ENCODE measurements at regions not wholly inside any gene's neighbourhood (a gene's known extent, or its start where the extent isn't known, plus 50 kb on each side); places are given as distances from the start of the nearest gene placed in this dataset.
A peak's percentile ranks its signal among the peaks of the same experiment; 100 is the strongest.
"Not testable (repeated sequence)": the region's sequence is repeated elsewhere in the genome, so short reads cannot be mapped to it uniquely, and the experiment has no call there.

DNA sequence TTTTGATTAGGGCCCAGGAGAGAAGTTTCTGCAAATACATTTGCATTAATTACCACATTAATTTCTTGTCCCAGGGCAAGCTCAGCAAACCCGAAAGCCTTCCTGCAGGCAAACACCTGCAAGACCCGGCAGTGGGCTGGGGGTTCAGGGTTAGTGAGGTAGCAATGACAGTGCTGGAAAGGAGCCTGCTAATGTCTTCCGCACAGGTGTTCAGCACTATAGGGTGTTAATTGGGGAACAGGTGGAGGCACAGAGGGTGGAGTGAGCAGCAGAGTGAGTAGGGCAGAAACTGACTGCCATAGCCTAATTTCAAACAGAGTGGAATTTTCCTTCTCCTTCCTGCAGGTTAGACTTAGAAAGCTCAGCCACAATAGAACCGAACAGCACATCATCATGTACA lies 50.9 kb upstream of the UBASH3B start:
- no peak for DNase-seq (ENCODE audit: low spot score)

DNA sequence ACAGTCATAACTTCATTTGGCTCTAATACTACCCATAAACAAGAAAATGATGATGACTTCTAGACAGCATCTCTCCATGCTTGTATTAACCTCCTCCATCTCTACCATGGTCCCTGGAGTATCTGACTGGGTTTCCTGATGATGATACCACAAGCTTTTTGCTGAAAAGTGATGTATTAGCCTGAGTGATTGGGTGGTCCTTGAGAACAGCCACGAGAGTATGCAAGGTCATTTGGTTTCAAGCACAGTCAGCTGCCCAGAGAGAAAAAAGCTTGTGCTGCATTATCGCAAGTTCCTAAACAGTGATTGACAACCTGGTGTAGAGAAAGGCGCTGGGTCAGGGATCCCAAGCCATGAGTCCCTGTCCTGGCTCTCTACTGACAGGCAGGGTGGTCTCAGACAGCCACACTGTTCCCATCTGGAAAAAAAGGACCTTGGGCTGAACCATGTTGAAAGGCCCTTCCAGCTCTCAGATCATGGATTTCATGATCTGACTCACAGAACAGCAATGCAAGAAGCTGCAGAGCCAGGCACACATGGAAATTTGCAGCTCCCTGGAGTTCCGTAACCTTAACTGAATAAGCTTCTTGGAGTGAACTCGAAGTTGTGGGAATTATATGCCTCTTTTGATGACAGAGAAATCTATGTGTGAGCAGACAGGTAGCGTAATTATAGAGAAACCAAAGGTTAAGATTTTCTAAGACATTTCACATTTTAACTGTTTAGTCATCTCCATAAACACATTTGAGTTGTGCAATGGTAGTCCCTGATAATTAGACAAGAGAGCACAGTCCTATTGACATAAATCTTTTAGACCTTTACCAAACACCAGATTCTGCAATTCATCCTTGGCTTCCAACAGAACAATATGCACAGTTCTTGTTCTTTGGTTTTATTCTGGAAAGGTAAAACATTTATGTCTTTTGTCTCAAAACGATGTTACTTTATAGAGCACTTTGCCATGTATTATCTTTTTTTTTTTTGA lies 54.1 kb upstream of the UBASH3B start:
- DNase-seq (ENCODE audit: low spot score): no peak

DNA sequence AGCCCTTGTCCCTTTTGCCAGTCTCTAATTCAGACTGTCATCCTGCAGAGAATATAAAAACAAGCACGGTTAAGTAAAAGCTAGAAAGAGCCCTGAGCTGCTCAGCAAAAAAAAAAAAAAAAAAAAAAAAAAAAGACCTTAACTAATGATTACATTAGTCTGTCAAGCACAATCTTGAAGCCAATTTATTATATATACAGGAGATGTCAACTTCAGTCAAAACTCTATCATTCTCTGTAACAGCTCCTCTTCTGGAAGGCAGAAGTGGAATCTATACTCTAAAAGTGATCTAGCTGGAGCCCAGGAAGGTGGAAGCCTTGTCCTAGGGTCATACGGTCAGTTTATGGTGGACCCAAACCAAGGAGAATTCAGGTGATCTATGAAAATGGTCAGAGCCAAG lies 55.2 kb upstream of the UBASH3B start:
- DNase-seq (ENCODE audit: low spot score): no peak

DNA sequence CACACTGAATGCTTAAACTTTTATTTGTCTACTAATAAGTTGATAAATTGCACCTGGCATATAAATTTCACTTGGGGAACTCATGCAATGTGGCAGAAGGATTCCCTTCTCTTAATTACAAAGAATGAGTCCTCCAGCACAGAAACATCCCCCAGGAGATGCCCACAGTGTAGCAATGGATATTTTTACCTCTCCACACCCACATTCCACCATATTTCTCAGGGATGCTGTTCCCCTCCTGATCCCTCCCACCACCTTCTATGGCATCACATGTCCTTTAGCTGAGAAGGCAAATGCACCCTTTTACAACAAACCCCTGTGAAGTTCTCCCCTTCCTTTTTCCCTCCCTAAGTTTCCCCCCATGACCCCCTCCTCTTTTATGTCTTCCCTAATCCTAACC lies 56.1 kb upstream of the UBASH3B start:
- DNase-seq (ENCODE audit: low spot score): no peak

DNA sequence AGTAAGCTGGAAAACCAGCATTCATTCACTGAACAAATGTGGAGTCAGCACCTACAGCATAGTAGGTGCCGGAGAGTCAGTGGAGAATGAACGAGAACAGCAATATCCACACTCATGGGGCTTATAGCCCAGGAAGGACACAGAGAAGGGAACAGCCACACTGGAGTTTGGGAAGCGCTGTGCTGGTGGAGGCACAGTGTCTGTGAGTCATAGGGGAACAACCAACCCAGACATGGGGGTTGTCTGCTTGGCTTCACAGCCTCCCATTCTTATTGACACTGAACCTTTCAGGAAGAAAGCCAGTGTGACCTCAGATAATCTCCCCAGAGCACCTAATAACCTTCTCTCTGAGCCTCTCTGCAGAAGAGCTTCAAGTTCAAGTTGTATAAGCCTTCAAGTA lies 56.6 kb upstream of the UBASH3B start:
- no peak for DNase-seq (ENCODE audit: low spot score)

DNA sequence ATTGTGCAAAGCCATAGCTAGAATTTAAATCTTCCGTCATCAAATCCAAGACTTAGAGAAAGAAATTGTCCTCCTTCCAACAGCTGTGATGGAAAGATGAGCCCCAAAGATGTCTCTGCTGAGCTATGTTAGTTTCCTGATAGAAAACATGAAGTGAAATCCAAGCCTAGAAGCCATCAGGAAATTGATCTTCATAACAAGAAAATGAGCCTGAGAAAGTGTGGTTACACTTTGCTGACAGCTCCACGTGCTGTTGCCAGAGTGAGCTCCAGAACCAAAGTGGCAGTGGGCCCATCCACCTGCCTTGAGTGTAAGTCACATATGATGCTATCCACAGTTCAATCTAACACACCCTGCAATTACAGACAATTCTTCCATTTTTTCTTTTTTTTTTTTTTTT lies 58.0 kb upstream of the UBASH3B start:
- DNase-seq (ENCODE audit: low spot score): no peak

DNA sequence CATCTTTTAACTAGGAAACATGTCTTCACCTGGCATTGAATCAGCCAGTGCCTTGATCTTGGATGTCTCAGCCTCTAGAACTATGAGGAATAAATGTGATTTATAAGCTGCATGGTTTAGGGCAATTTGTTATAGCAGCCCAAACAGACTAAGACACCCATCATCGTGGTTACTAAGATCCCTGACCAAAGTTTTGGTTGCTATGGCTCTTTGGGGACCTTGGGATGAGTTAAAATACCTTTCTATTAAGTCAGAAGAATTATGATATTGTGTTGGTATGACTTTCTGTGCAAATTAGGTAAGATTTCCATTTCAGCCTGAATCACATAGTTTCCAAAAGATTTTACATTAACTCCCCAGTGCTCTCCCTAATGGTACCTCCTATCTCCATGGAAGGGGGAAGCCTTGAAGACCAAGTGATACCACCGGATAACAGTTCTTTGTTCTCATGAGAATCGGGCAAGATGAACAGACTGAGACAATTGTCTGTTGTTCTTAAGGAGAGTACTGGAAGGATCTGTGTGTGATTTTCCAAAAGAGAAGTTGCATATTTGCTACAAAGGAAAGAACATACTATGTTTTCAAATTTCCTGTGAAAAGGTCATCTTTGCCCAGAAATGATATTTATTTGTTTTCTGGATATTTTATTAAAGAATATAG lies 60.4 kb upstream of the UBASH3B start:
- peak; percentile 41 for DNase-seq (ENCODE audit: low spot score)

DNA sequence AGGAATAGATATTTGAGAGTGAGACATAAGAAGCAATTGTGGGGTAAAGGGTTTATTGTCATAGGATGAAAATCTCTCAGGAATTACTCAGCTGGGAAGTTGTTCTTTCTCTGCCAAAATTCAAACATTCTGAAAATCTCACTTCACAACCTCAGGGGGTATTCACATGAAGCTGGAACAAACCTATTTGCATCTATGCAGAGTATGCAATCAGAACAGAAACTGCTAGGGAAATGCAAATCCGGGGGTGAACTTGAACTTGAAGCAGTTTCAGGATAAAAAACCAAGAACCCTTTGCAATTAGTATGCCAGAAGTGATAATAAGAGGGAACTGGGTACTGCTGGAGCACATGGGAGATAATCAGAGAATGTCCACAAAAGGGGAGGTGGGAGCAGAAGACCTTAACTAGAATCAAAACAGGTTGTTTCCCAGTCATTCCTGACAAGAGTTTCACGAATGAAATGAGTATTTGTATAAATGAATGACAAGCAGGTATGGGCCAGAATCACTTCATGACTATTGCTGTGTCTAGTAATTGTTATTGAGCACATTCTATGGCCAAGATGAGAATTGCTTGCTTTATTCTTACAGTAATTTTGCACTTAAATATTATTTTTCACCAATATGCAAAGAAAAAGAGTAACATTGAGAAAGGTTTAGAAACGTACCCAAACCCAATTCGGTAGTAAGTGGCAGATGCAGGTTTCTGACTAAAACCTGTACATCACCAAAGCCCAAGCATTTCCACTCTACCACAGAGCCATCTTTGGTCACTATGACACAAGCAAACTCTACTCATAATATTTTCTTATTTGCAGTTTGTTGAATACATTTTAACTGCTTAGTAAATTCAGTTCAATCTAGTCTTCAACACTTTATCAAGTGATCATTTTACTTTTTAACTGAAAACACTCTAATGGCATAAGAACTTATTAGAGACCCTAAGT lies 61.8 kb upstream of the UBASH3B start:
- no peak for DNase-seq (ENCODE audit: low spot score)

DNA sequence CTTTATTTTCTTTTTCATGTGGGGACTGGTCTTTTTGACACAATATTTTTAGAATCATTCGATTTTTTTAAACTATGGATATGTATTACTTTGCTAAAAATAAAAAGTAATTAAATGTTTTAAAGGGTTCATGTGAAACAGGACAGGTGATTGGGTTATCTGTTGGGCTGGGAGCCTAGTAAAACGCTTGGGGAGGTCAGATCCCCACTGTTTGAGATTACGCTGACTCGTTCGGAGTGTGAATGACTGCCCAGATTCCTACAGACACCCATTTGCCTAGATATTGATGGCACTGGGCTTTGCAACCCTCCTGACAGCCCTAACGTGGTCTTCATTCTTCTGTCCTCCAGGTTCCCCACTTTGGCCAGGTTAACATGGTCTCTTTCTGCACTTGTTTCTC lies 62.9 kb upstream of the UBASH3B start:
- no peak for DNase-seq (ENCODE audit: low spot score)

DNA sequence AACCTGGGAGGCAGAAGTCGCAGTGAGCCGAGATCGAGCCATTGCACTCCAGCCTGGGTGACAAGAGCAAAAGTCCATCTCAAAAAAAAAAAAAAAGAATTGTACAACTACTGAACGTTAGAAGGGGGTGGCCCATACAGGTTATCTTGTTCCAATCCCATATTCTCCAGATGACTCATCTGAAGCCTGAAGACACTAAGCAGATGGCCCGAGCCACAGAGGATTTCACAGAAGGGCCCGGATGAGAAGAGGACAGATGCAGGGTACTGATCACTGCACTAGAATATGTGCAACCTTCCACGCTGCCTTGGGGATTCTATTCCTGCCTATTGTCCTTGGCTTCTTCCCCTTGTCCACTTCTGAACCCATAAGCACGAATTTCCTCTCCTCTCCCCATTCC lies 70.9 kb upstream of the UBASH3B start:
- DNase-seq (ENCODE audit: low spot score): no peak

DNA sequence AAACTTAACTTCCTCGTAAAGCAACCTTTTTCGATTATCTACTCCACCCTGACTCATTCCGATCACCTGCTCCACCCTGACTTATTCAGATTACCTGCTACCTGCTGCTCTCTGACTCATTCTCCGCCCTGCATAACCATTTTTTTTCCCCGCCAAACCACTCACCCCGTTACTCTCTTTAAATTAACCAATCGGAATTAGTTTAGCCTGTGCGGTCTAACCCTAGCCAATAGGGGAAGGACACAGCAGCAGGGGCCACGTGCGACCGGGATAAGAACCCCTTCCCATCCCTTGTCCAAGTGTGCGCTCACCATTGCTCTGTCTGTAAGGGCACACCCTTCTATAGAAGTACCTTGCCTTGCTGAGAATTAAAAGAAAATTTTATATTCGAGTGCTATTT lies 75.5 kb upstream of the UBASH3B start:
- not testable (repeated sequence) for DNase-seq (ENCODE audit: low spot score)

DNA sequence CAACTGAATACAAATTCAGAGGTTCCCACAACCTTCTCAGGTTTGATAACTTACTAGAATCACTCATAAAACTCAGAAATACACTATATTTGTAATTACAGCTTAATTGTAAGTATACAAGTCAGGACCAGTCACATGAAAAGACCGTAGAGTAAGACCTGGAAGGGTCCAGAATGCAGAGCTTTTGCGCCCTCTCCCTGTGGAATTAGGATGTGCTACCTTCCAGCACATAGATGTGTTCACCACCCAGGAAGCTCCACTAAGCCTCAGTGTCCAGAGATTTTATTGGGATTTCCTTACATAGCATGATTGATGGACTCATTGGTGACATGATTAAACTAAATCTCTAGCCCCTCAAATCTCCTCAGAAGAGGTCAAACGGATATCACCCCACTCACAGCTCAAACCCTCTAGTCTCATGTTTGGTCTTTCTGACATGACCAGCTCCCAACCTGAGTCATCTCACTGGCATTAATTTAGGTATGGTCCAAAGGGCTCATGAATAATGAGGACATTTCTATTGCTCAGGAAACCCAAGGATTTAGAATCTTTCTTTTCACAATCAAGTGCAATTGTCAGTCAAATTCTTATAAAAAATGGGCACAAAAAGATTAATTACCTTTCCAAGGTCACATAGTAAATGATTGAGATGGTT lies 77.2 kb upstream of the UBASH3B start:
- DNase-seq (ENCODE audit: low spot score): no peak

DNA sequence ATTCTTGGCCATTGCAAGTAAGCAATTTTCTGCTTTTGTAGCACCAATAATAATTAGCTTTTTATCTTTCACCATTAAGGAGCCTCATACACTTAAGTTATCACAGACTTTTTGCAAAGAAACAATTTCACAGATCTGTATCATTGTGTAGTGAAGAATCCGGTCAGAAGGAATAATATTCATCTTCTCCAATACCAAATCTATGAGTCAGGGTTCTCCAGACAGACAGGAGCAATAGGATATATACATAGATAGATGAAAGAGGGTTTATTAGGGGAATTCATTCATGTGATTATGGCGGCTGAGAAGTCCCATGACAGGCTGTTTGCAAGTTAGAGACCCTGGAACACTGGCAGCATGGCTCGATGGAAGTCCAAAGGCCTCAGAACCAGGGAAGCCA lies 82.9 kb upstream of the UBASH3B start:
- DNase-seq (ENCODE audit: low spot score): no peak

DNA sequence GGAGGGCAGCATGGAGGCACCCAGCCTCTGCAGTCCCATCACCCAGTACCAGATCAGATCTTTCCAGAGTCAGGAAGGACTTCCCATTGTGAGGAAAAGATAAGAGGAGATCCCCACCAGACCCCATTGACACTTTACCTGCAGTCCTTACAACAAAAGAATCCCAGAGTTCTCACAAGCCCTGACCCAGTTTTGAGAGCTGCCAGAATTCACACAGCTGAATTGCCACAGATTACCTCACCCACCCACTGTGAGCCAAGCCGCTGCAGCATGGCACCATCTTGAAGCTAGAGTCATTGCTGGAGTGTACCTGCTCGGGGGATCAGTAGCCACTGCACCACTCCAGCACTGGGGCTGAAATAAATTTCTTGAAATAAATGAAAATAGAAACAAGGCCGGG lies 91.8 kb upstream of the UBASH3B start:
- DNase-seq (ENCODE audit: low spot score): no peak

DNA sequence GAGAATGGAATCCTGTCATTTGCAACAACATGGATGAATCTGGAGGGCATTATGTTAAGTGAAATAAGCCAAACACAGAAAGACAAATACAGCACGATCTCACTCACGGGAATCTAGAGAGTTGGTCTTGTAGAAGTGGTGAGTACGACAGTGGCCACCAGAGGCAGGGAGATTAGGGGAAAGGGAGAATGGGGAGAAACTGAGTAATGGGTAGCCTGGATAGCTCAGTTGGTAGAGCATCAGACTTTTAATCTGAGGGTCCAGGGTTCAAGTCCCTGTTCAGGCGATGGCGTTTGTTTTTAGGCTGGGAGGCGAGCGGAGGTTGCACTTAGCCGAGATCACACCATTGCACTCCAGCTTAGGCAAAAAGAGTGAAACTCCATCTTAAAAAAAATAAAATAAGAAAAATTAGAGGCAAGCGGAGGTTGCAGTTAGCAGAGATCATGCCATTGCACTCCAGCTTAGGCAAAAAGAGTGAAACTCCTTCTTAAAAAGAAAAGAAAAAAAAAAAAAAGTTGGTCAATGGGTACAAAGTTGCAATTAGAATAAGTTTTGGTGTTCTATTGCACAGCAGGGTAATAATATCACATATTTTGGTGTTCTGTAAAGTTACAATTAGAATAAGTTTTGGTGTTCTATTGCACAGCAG lies 95.7 kb upstream of the UBASH3B start:
- no peak for DNase-seq (ENCODE audit: low spot score)

DNA sequence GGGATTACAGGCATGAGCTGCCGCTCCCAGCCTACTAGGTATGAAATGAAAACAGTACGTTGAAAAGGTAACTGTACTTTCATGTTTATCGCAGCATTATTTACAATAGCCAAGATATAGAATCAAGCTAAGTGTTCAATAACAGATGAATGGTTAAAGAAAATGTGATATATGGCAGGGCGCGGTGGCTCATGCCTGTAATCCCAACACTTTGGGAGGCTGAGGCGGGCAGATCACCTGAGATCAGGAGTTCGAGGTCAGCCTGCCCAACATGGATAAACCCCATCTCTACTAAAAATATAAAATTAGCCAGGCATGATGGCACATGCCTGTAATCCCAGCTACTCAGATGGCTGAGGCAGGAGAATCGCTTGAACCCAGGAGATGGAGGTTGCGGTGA lies 96.3 kb upstream of the UBASH3B start:
- not testable (repeated sequence) for DNase-seq (ENCODE audit: low spot score)

DNA sequence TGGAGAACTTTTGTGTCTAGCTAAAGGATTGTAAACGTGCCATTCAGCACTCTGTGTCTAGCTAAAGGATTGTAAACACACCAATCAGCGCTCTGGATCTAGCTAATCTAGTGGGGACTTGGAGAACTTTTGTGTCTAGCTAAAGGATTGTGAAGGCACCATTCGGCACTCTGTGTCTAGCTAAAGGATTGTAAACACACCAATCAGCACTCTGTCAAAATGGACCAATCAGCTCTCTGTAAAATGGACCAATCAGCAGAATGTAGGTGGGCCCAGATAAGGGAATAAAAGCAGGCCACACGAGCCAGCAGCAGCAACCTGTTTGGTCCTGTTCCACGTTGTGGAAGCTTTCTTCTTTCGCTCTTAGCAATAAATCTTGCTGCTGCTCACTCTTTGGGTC lies 98.4 kb upstream of the UBASH3B start:
- not testable (repeated sequence) for DNase-seq (ENCODE audit: low spot score)

DNA sequence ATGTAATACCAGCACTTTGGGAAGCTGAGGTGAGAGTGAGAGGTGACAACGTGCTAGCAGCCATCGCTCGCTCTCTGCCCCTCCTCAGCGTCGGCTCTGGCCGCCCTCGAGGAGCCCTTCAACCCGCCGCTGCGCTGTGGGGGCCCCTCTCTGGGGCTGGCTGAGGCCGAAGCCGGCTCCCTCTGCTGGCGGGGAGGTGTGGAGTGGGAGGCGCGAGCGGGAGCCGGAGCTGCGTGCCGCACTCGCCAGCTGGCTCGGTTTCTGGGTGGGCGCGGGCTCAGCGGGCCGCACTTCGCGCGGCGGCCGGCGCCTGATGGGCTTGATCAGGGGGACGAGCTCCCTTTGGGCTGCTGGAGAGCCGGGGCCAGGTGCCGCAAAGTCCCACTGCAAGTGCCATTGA lies 98.9 kb upstream of the UBASH3B start:
- DNase-seq (ENCODE audit: low spot score): no peak

DNA sequence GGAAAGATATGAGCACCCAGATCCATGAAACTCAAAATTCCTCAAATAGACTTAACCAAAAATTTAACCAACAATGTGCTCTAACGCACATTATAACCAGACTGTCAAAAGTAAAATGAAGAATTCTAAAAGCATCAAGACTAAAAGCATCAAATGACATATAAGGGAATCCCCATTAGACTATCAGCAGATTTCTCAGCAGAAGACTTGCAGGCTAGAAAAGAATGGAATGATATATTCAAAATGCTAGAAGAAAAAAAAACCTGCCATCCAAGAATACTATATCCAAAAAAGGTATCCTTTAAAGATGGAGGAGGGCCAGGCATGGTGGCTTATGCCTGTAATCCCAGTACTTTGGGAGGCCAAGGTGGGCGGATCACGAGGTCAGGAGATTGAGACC lies 117.5 kb upstream of the UBASH3B start:
- DNase-seq (ENCODE audit: low spot score): no peak

DNA sequence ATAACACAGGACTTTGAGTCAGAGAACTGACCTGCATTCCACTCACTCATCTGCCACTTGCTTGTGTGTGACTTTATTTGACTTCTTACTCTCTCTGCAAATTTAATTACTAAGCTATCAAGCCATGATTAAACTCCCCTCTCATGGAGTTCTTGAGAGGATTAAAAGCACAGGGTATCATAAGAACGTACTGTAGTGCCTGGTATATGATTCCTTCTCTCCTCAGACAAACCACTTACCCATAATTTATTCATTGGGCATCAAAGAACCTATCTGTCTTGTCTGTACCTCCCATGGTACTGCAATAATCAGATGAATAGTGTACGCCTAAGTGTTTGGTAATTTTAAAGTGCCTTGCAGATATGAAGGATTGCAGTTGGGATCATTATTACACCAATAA lies 130.6 kb upstream of the UBASH3B start:
- DNase-seq (ENCODE audit: low spot score): no peak
